DND-41 (cell line): ENCODE measurements at regions not wholly inside any gene's neighbourhood (a gene's known extent, or its start where the extent isn't known, plus 50 kb on each side); places are given as distances from the start of the nearest gene placed in this dataset.

Source experiments
- ATAC-seq: fragments of 200-7000 bp; cut with Tn5 transposase; 3 replicates; pipeline ENCODE4 v1.9.1; 2021; ENCODE audit warnings: low read depth; ENCODE audit not compliant: insufficient read depth
- DNase-seq: peaks from one replicate; pipeline ENCODE4 v3.0.0-alpha.2; 2020
- H2AFZ ChIP-seq: 2 replicates; pipeline ENCODE4 v1.6.0; 2012; ENCODE audit warnings: low read depth, low read length
- H3K27ac ChIP-seq: 2 replicates; pipeline ENCODE4 v1.5.1; 2012; ENCODE audit warnings: low read length, inconsistent platforms
- H3K27me3 ChIP-seq: fragments of 200-600 bp; sonication (generic); 2 replicates; pipeline ENCODE4 v1.6.0; 2012; ENCODE audit warnings: low read length, mild to moderate bottlenecking, inconsistent platforms; ENCODE audit not compliant: insufficient read depth, poor library complexity
- H3K36me3 ChIP-seq: 2 replicates; pipeline ENCODE4 v1.5.1; 2012; ENCODE audit warnings: low read length, inconsistent platforms; ENCODE audit not compliant: insufficient read depth
- H3K4me1 ChIP-seq: 2 replicates; pipeline ENCODE4 v1.5.1; 2012; ENCODE audit warnings: mild to moderate bottlenecking, low read length; ENCODE audit not compliant: insufficient read depth
- H3K4me2 ChIP-seq: 2 replicates; pipeline ENCODE4 v1.6.0; 2012; ENCODE audit warnings: mild to moderate bottlenecking, moderate library complexity, low read length, inconsistent platforms; ENCODE audit not compliant: insufficient read depth
- H3K4me3 ChIP-seq, 2 experiments: fragments of 200-600 bp in 1 of 2; shearing (Covaris generic) in 1 of 2; 2 replicates each; pipeline ENCODE4 v1.5.1; 2012 to 2016; ENCODE audit warnings: inconsistent platforms in 2 of 2, low read length in 2 of 2, mild to moderate bottlenecking in 2 of 2, low read depth in 1 of 2, moderate library complexity in 1 of 2
- H3K79me2 ChIP-seq: 2 replicates; pipeline ENCODE4 v1.6.0; 2012; ENCODE audit warnings: low read length, inconsistent platforms; ENCODE audit not compliant: insufficient read depth
- H3K9ac ChIP-seq: 2 replicates; pipeline ENCODE4 v1.6.0; 2012; ENCODE audit warnings: low read depth, mild to moderate bottlenecking, inconsistent platforms, low read length, moderate library complexity
- H3K9me3 ChIP-seq: 2 replicates; pipeline ENCODE4 v1.5.1; 2012; ENCODE audit warnings: low read length, moderate library complexity, mild to moderate bottlenecking, inconsistent platforms; ENCODE audit not compliant: insufficient read depth, severe bottlenecking
- H4K20me1 ChIP-seq: 2 replicates; pipeline ENCODE4 v1.6.0; 2012; ENCODE audit warnings: low read length; ENCODE audit not compliant: insufficient read depth
- EZH2 ChIP-seq: IDR thresholded peaks from 3 replicates; pipeline ENCODE4 v1.6.1; 2012; ENCODE audit warnings: borderline replicate concordance, low read depth, mild to moderate bottlenecking, moderate library complexity, low read length, inconsistent platforms; ENCODE audit not compliant: severe bottlenecking
- TF ChIP-seq, protein P1 (sequence below): IDR thresholded peaks from 2 replicates; pipeline ENCODE4 v1.5.1; 2012; ENCODE audit warnings: borderline replicate concordance, low read length, moderate library complexity, mild to moderate bottlenecking; ENCODE audit not compliant: poor library complexity, severe bottlenecking; ENCODE audit errors: extremely low read depth

GRCh38 chr16:64311241-64311640 is 810.6 kb downstream of the CDH11 start:
- Histone ChIP-seq H3K9me3 (no peaks in the 10 kb centered on the region), H3K79me2 (no peaks in the 10 kb centered on the region), H3K36me3 (no peaks in the 10 kb centered on the region), H3K4me2 (no peak overlapping the region), H3K27me3 (no peaks in the 10 kb centered on the region), H2AFZ (no peak overlapping the region), H4K20me1 (no peaks in the 10 kb centered on the region), H3K4me1 (no peaks in the 10 kb centered on the region), H3K4me3 (no peak overlapping the region), H3K27ac (no peak overlapping the region), H3K9ac (no peak overlapping the region)
- ATAC-seq (no peak), DNase-seq (no peak)
- TF ChIP-seq EZH2, result no peak
- TF ChIP-seq, protein P1, sequence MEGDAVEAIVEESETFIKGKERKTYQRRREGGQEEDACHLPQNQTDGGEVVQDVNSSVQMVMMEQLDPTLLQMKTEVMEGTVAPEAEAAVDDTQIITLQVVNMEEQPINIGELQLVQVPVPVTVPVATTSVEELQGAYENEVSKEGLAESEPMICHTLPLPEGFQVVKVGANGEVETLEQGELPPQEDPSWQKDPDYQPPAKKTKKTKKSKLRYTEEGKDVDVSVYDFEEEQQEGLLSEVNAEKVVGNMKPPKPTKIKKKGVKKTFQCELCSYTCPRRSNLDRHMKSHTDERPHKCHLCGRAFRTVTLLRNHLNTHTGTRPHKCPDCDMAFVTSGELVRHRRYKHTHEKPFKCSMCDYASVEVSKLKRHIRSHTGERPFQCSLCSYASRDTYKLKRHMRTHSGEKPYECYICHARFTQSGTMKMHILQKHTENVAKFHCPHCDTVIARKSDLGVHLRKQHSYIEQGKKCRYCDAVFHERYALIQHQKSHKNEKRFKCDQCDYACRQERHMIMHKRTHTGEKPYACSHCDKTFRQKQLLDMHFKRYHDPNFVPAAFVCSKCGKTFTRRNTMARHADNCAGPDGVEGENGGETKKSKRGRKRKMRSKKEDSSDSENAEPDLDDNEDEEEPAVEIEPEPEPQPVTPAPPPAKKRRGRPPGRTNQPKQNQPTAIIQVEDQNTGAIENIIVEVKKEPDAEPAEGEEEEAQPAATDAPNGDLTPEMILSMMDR, result no peak

DNA sequence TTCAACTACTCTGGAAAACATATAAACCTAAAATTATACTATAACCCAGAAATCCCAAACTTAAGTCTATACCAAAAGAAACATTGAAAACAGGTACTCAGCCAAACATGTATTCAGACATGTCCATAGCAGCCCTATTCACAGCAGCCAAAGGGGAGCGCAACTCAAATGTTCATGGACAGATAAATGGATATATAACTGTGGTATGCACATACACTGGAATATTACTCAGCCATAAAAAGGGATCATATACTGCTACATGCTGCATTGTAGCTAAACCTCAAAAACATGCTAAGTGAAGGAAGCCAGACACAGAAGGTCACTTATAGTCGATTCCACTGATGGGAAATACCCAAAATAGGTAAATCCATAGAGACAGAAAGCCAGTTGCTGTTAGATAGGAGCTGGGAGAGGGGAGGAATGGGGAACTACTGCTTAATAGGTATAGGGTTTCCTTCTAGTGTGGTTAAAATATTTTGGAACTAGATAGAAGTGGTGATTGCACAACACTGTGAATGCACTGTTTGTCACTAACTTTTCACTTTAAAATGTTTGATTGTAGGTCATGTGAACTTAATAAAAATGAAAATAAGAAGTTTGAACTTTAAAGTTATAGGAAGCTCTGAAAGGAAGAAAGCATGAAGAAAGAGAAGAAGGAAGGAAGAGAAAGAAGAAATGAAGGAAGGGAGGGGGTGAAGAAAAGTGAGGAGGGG is 812.3 kb downstream of the CDH11 start:
- no peak overlapping the region for H3K9ac ChIP-seq
- peaks cover 2% of the 10 kb centered on the region for H3K9me3 ChIP-seq
- no peak overlapping the region for H2AFZ ChIP-seq
- ATAC-seq (no peak), DNase-seq (no peak)
- H3K79me2 ChIP-seq, result no peaks in the 10 kb centered on the region
- no peak overlapping the region for H3K4me3 ChIP-seq
- H4K20me1 ChIP-seq, result no peaks in the 10 kb centered on the region
- no peaks in the 10 kb centered on the region for H3K36me3 ChIP-seq
- no peak overlapping the region for H3K4me2 ChIP-seq
- H3K4me1 ChIP-seq, result no peaks in the 10 kb centered on the region
- TF ChIP-seq, protein P1, result no peak
- no peak for TF ChIP-seq EZH2
- no peaks in the 10 kb centered on the region for H3K27me3 ChIP-seq
- H3K27ac ChIP-seq, result no peak overlapping the region

DNA sequence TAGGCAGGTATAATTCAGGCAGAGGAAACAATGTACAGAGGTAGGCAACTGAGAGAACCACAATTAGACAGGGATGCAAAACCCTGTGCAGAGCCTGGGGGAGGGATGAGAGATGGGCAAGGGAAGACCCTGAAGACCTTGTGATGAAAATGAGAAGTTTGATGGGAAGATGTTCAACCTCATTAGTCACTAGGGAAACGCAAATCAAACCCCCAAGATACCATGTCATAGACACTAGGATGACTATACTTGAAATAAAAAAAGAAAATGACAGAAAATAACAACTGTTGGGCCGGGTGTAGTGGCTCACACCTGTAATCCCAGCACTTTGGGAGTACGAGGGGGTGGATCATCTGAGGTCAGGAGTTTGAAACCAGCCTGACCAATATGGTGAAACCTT is 813.1 kb downstream of the CDH11 start:
- H3K79me2 ChIP-seq, result no peaks in the 10 kb centered on the region
- no peak overlapping the region for H3K4me3 ChIP-seq
- DNase-seq, result no peak
- no peaks in the 10 kb centered on the region for H3K4me1 ChIP-seq
- H3K9me3 ChIP-seq, result peaks cover 2% of the 10 kb centered on the region
- H3K27me3 ChIP-seq, result no peaks in the 10 kb centered on the region
- H3K36me3 ChIP-seq, result no peaks in the 10 kb centered on the region
- ATAC-seq, result no peak
- no peak overlapping the region for H3K9ac ChIP-seq
- H3K27ac ChIP-seq, result no peak overlapping the region
- no peak overlapping the region for H2AFZ ChIP-seq
- no peaks in the 10 kb centered on the region for H4K20me1 ChIP-seq
- no peak for TF ChIP-seq EZH2
- TF ChIP-seq, protein P1, result no peak
- H3K4me2 ChIP-seq, result no peak overlapping the region

GRCh38 chr16:64307431-64307830 is 814.4 kb downstream of the CDH11 start:
- no peak overlapping the region for H3K27ac ChIP-seq
- H3K4me2 ChIP-seq, result no peak overlapping the region
- H3K9ac ChIP-seq, result no peak overlapping the region
- no peaks in the 10 kb centered on the region for H3K36me3 ChIP-seq
- H3K79me2 ChIP-seq, result no peaks in the 10 kb centered on the region
- no peaks in the 10 kb centered on the region for H3K27me3 ChIP-seq
- H2AFZ ChIP-seq, result no peak overlapping the region
- no peaks in the 10 kb centered on the region for H3K4me1 ChIP-seq
- no peak for DNase-seq
- no peak overlapping the region for H3K4me3 ChIP-seq
- no peaks in the 10 kb centered on the region for H4K20me1 ChIP-seq
- H3K9me3 ChIP-seq, result peaks cover 2% of the 10 kb centered on the region
- ATAC-seq, result no peak
- TF ChIP-seq, protein P1, result no peak
- no peak for TF ChIP-seq EZH2
